ENCODE measurements at regions not wholly inside any gene's neighbourhood (a gene's known extent, or its start where the extent isn't known, plus 50 kb on each side); places are given as distances from the start of the nearest gene placed in this dataset.

- TF ChIP-seq CTCF (conservative IDR thresholded peaks at IDR 0.05) = no peak
Measured at GRCh38 chr3:23044463-23044862, 158.7 kb upstream of the UBE2E2 start.

GRCh38 chr3:23046536-23046935, 156.6 kb upstream of the UBE2E2 start:
- H3K27ac ChIP-seq = no peak overlapping the region
- no peak for TF ChIP-seq CTCF (conservative IDR thresholded peaks at IDR 0.05)

More at GRCh38 chr3:23044463-23044862, 158.7 kb upstream of the UBE2E2 start:
- no peak overlapping the region for H3K27ac ChIP-seq

GRCh38 chr3:23051240-23052140, 151.6 kb upstream of the UBE2E2 start:
- H3K27ac ChIP-seq = no peak overlapping the region
- TF ChIP-seq CTCF (conservative IDR thresholded peaks at IDR 0.05) = no peak

GRCh38 chr3:23052208-23052607, 150.9 kb upstream of the UBE2E2 start:
- TF ChIP-seq CTCF (conservative IDR thresholded peaks at IDR 0.05) = no peak
- H3K27ac ChIP-seq = no peak overlapping the region

- TF ChIP-seq CTCF (conservative IDR thresholded peaks at IDR 0.05) = no peak
- no peak overlapping the region for H3K27ac ChIP-seq
Measured at GRCh38 chr3:23052620-23053019, 150.5 kb upstream of the UBE2E2 start.

- no peak overlapping the region for H3K27ac ChIP-seq
- TF ChIP-seq CTCF (conservative IDR thresholded peaks at IDR 0.05) = no peak
Measured at GRCh38 chr3:23055733-23056376, 147.3 kb upstream of the UBE2E2 start.

GRCh38 chr3:23062582-23062981, 140.5 kb upstream of the UBE2E2 start:
- no peak for TF ChIP-seq CTCF (conservative IDR thresholded peaks at IDR 0.05)
- H3K27ac ChIP-seq = no peak overlapping the region
